Body of pancreas (tissue), 4 donors: ENCODE measurements at regions not wholly inside any gene's neighbourhood (a gene's known extent, or its start where the extent isn't known, plus 50 kb on each side); places are given as distances from the start of the nearest gene placed in this dataset.

Experiments
- ATAC-seq: fragments of 150-250 bp; one replicate; pipeline ENCODE4 v1.9.1; 2016
- DNase-seq, 4 donors: peaks; one replicate each; pipeline ENCODE4 v3.0.0-alpha.2; 2019
- H3K27ac ChIP-seq, 4 donors: fragments of 200-600 bp; sonication (generic); 1 replicate in 3 of 4; 2 replicates in 1 of 4; pipeline versions ENCODE4 v1.5.1 to v1.6.1; 2016 to 2019; ENCODE audit warnings: mild to moderate bottlenecking in 1 of 4, mixed read lengths in 1 of 4, moderate library complexity in 1 of 4
- H3K27me3 ChIP-seq, 2 donors: fragments of 200-600 bp; sonication (generic); one replicate each; pipeline ENCODE4 v1.6.0; 2016; ENCODE audit warnings: mild to moderate bottlenecking in 1 of 2
- H3K36me3 ChIP-seq, 2 donors: fragments of 200-600 bp; sonication (generic); replicated peaks in 1 of 2; 2 replicates each; pipeline ENCODE4 v1.5.1; 2016; ENCODE audit warnings: low read depth in 2 of 2; ENCODE audit not compliant: insufficient read depth in 1 of 2
- H3K4me1 ChIP-seq: fragments of 200-600 bp; sonication (generic); one replicate; pipeline ENCODE4 v1.6.0; 2016
- H3K4me3 ChIP-seq, 2 donors: fragments of 200-600 bp; sonication (generic); 1 replicate in 1 of 2; 2 replicates in 1 of 2; pipeline ENCODE4 v1.5.1; 2016 to 2019
- H3K9me3 ChIP-seq, 3 donors: fragments of 200-600 bp; sonication (generic); 1 replicate in 2 of 3; 2 replicates in 1 of 3; pipeline ENCODE4 v1.5.1; 2016
- POLR2A ChIP-seq, 3 donors: fragments of 450-650 bp; IDR thresholded peaks; one replicate each; pipeline ENCODE4 v1.6.1; 2016; ENCODE audit warnings: antibody characterized with exemption in 3 of 3, mild to moderate bottlenecking in 2 of 3
- WGBS, 2 donors: methylation state at CpG; one replicate each; pipeline ENCODE4 v1.1.5; 2017; 5-methylcytosine and 5-hydroxymethylcytosine counted together
- intact Hi-C: fragments of 100-400 bp; cut with DNase I; formaldehyde crosslinking; loops from one replicate; pipeline ENCODE4 v1.15.1; 2023
- TF ChIP-seq, protein P1 (sequence below), 7 experiments: fragments of 450-650 bp in 4 of 7; fragments of 200-600 bp in 3 of 7; sonication (generic) in 3 of 7; IDR thresholded peaks; one replicate each; pipeline ENCODE4 v1.5.1; 2016 to 2019; ENCODE audit warnings: antibody characterized with exemption in 7 of 7

GRCh38 chr7:375321-375831, 85.4 kb downstream of the FOXL3 start:
- 86 to 94% methylated on average over 18 to 30 of the region's 32 CpGs for WGBS, 2 donors
- H3K36me3 ChIP-seq = no peaks in the 10 kb centered on the region
- H3K27me3 ChIP-seq = no peaks in the 10 kb centered on the region
- intact Hi-C loops = no loop called here
- DNase-seq = peak in 2 of 4 donors; percentile 4 to 11
- no peak overlapping the region for H3K4me3 ChIP-seq
- H3K27ac ChIP-seq = no peak overlapping the region
- peaks cover 42% of the 10 kb centered on the region for H3K4me1 ChIP-seq
- TF ChIP-seq, protein P1, sequence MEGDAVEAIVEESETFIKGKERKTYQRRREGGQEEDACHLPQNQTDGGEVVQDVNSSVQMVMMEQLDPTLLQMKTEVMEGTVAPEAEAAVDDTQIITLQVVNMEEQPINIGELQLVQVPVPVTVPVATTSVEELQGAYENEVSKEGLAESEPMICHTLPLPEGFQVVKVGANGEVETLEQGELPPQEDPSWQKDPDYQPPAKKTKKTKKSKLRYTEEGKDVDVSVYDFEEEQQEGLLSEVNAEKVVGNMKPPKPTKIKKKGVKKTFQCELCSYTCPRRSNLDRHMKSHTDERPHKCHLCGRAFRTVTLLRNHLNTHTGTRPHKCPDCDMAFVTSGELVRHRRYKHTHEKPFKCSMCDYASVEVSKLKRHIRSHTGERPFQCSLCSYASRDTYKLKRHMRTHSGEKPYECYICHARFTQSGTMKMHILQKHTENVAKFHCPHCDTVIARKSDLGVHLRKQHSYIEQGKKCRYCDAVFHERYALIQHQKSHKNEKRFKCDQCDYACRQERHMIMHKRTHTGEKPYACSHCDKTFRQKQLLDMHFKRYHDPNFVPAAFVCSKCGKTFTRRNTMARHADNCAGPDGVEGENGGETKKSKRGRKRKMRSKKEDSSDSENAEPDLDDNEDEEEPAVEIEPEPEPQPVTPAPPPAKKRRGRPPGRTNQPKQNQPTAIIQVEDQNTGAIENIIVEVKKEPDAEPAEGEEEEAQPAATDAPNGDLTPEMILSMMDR (IDR thresholded peaks at IDR 0.05) = no peak
- TF ChIP-seq POLR2A (IDR thresholded peaks at IDR 0.05) = no peak
- ATAC-seq = no peak
- H3K9me3 ChIP-seq = no peaks in the 10 kb centered on the region

DNA sequence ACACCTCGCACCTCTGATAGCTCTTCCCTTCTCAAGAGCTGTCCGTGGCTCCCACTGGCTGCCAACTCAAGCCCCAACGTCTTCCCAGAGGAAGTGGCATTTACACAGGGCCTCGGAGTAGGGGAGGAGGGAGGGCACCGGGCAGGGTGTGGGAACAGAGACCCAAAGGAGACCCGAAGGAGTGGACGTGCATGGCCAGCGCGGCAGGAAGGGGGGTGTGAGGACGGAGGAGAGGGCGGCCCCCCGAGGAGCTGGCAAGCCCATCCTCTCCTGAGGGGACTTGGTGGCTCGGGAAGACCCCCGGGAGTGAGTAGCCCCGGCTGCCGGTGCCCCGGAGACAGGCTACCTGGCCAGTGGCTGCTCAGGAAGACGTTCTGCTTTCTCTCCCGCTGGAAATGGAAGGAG, 85.9 kb downstream of the FOXL3 start:
- Histone ChIP-seq H3K4me3 (no peak overlapping the region), H3K9me3 (no peaks in the 10 kb centered on the region), H3K4me1 (peaks cover 37% of the 10 kb centered on the region), H3K36me3 (no peaks in the 10 kb centered on the region), H3K27ac (no peak overlapping the region), H3K27me3 (no peaks in the 10 kb centered on the region)
- DNase-seq (peak in 2 of 4 donors; percentile 4 to 10), ATAC-seq (no peak)
- intact Hi-C loops = no loop called here
- WGBS, 2 donors = 74 to 92% methylated on average over 17 to 19 of the region's 19 CpGs
- no peak for TF ChIP-seq POLR2A (IDR thresholded peaks at IDR 0.05)
- TF ChIP-seq, protein P1 (IDR thresholded peaks at IDR 0.05) = no peak

DNA sequence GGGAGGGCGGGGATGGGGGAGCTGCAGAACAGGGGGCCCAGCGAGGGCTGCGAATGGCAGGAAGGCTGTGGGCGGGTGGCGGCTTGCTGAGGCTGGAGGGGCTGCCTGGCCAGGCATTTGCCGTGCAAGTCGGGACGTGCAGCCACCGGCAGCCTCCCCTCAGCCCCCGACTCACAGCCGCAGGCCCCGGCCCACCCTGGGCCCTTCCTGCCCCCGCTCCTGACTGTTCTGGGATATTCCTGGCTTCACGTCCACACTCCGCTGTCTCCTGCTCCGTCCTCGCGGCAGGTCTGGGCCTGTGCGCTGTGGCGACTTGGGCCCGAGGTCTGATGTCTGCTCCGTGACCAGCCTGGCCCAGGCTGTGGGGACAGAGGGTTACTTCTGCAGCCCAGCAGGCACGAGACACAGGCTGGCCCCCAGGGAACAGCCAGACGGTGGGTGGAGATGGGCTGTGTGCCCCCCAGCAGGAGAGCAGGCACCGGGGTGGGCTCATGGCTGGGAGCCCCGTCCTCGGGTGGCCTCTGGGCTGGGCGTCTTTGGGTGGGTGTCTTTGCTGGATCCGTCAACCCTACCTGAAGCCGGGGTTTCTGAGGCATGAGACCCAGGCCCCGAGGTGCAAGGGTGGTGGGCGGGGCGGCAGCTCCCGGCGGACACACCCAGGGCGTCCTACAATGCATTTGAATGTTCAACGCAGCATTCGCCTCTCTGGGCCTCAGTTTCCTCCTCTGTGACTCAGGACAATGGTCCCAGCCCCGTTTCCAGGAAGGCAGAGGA, 86.5 kb downstream of the FOXL3 start:
- Histone ChIP-seq H3K4me1 (peaks cover 31% of the 10 kb centered on the region), H3K4me3 (no peak overlapping the region), H3K27me3 (no peaks in the 10 kb centered on the region), H3K27ac (no peak overlapping the region), H3K9me3 (no peaks in the 10 kb centered on the region), H3K36me3 (no peaks in the 10 kb centered on the region)
- TF ChIP-seq, protein P1 (IDR thresholded peaks at IDR 0.05) = no peak
- TF ChIP-seq POLR2A (IDR thresholded peaks at IDR 0.05) = no peak
- ATAC-seq = no peak
- 63 to 76% methylated on average over 6 to 38 of the region's 39 CpGs for WGBS, 2 donors
- intact Hi-C loops = no loop called here
- peak in 3 of 4 donors; percentile 4 to 9 (median 8) for DNase-seq

- WGBS, 2 donors = 77 to 84% methylated on average over 24 to 28 of the region's 35 CpGs
- Histone ChIP-seq H3K27me3 (no peaks in the 10 kb centered on the region), H3K4me1 (peaks cover 23% of the 10 kb centered on the region)
These were observed 87.4 kb downstream of the FOXL3 start for GRCh38 chr7:377080-378040.

More at GRCh38 chr7:377080-378040, 87.4 kb downstream of the FOXL3 start:
- peak in 3 of 4 donors; percentile 12 to 43 (median 21) for DNase-seq
- Histone ChIP-seq H3K27ac (no peak overlapping the region), H3K36me3 (no peaks in the 10 kb centered on the region), H3K4me3 (no peak overlapping the region), H3K9me3 (no peaks in the 10 kb centered on the region)
- intact Hi-C loops = no loop called here
- ATAC-seq = no peak
- TF ChIP-seq, protein P1 (IDR thresholded peaks at IDR 0.05) = no peak
- TF ChIP-seq POLR2A (IDR thresholded peaks at IDR 0.05) = no peak
